LNCAP (cell line): ENCODE measurements at regions not wholly inside any gene's neighbourhood (a gene's known extent, or its start where the extent isn't known, plus 50 kb on each side); places are given as distances from the start of the nearest gene placed in this dataset.

Experiments used
- CTCF ChIP-seq: fragments of 450-650 bp; IDR thresholded peaks from 2 replicates; pipeline ENCODE4 v1.5.1; 2017; ENCODE audit warnings: mild to moderate bottlenecking

GRCh38 chr2:104432401-104432800 is 421.5 kb upstream of the POU3F3 start:
- no peak for TF ChIP-seq CTCF

GRCh38 chr2:104432991-104433390 is 420.9 kb upstream of the POU3F3 start:
- no peak for TF ChIP-seq CTCF

- no peak for TF ChIP-seq CTCF
These were observed 420.3 kb upstream of the POU3F3 start for GRCh38 chr2:104433657-104434056.

- no peak for TF ChIP-seq CTCF
These were observed 419.6 kb upstream of the POU3F3 start for GRCh38 chr2:104434318-104434792.

GRCh38 chr2:104434966-104435365 is 418.9 kb upstream of the POU3F3 start:
- TF ChIP-seq CTCF, result no peak

GRCh38 chr2:104438481-104438880 is 415.4 kb upstream of the POU3F3 start:
- TF ChIP-seq CTCF, result no peak

GRCh38 chr2:104443145-104443544 is 410.8 kb upstream of the POU3F3 start:
- no peak; the same call in 1 of the 2 replicates for TF ChIP-seq CTCF

GRCh38 chr2:104444392-104444791 is 409.5 kb upstream of the POU3F3 start:
- TF ChIP-seq CTCF, result no peak
